Activated CD8-positive, alpha-beta memory T cell treated with anti-CD3 and anti-CD28 coated beads for 1 hour (primary cell): ENCODE measurements at regions not wholly inside any gene's neighbourhood (a gene's known extent, or its start where the extent isn't known, plus 50 kb on each side); places are given as distances from the start of the nearest gene placed in this dataset.

Experiments used
- DNase-seq, 2 donors: peaks; one replicate each; pipeline ENCODE4 v3.0.0-alpha.2; 2020; ENCODE audit warnings: low read depth in 1 of 2; ENCODE audit errors: extremely low read depth in 1 of 2

GRCh38 chr10:69684020-69684980, 54.3 kb downstream of the FAM241B start:
- no peak for DNase-seq

DNA sequence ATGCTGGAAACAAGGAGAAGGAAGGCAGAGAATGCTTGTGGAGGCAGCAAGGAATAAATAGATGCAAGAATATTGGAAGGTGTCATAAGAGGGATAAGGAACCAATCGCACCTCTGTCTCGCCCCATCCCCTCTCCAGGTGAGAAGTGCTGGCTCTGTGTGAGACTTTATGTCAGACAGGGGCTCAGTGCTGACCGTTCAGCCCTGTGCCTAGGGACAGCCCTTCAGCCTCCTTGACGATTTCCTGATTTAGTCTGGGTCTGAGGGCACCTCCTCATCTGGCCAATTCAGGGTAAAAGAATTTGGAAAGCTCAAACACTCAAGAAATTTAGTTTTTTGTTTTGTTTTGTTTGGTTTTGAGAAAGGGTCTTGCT, 54.9 kb downstream of the FAM241B start:
- no peak for DNase-seq

DNA sequence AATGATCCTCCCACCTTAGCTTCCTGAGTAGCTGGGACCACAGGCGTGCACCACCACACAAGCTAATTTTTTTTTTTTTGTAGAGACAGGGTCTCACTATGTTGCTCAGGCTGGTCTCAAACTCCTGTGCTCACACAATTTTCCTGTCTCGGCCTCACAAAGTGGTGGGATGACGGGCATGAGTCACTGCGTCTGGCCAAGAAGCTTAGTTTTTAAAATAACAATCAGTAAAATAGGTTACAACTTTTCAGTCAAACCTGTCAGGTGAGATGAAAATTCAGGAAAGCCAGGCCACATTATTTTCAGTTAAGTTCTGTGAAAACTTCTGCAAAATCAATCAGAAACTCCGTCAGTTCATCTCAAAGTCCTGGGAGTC, 55.4 kb downstream of the FAM241B start:
- no peak for DNase-seq

DNA sequence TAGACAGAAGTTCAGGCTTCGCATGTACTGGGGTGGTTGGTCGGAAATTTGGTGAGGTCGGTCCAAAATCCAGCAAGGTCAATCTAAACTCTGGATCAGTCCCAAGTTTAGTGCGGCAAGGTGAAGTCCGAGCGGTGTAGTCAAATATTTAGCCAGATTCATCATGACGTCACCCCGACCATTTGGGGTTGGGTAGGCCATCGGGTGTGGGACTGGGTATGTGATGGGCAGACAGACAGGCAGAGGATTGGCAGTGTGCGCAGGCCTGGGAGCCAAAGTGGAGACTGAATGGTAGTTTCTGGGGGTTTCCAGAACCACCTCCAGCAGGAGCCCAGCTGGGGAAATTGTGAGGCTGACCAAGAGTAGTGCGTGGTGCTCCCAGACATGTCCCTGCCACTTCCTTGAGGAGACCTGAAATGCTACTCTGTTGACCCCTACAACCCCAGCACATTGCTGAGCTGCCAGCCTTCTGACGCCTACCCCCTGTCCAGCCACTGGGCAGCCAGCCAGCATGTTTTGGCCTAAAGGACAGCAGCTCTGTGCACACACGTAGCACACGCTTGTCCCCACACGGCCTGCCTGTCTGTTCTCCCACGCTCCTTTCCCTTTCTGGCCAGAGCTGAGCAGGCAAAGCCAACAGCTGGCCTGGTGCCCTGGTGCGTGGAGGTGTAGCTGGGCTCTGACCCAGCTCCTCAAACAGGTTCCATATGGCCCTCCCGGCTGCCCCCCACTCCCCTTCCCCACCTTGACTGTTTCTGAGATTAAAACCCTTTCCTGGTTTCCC, 55.9 kb downstream of the FAM241B start:
- DNase-seq, result no peak

- DNase-seq, result no peak
Observed at GRCh38 chr10:69686866-69687265, 56.8 kb downstream of the FAM241B start.

- no peak for DNase-seq
Observed at GRCh38 chr10:69687426-69687825, 57.4 kb downstream of the FAM241B start.

DNA sequence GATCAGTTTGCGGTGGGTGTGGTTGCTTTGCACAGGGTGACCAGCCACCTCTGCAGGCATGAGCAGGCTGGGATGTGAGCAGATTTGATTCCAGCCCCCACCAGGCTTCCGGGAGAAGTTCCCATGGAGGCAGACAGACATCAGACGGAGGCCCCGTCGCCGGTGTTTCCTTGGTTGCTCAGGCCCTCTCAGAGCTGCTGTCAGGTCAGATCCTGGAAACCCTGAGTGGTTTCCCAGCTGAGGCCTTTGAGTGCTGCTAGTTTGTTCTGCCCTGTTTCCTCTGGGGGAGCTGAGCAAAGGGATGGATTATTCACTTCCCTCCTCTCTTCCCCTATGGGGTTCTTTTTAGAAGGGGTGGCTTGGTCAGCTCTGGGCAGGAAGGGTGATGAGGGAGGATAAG, 62.2 kb downstream of the FAM241B start:
- DNase-seq, result no peak

GRCh38 chr10:69692891-69693290, 62.8 kb downstream of the FAM241B start:
- DNase-seq, result no peak

DNA sequence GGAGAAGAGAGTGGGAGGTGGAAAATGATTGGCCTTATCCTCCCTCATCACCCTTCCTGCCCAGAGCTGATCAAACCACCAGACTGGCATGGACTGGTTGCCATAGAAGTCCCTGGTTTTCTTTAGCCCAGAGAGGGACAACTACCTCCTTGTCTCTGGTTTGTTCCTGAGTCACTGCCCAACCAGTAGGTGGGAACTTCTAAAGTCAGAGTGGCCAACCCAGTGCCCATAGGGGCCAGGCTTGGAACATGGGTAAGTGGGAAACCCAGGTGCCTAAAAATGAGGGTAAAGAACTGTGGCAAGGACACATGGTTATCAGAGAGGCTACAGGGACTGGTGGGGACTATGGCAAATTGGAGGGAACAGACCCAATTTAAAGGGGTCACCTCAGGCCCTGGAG, 63.8 kb downstream of the FAM241B start:
- DNase-seq, result no peak

- DNase-seq, result no peak
Observed at GRCh38 chr10:69696073-69696731, 66.2 kb downstream of the FAM241B start.

- no peak for DNase-seq
Observed at GRCh38 chr10:69697006-69697405, 67.0 kb downstream of the FAM241B start.

DNA sequence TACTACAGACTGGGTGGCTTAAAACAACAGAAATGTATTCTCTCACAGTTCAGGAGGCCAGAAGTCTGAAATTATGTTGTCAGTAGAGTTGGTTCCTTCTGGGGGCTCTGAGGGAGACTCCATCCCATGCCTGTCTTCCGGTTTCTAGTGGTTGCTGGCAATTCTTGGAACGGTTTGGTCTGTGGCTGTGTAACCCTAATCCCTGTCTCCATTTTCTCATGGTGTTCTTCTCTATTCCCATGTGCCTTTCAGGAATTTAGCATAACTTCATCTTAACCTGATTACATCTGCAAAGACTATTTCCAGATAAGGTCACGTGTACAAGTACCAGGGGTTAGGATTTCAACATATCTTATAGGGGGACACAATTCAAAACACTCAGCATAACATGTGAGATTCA, 73.2 kb downstream of the FAM241B start:
- no peak for DNase-seq

DNA sequence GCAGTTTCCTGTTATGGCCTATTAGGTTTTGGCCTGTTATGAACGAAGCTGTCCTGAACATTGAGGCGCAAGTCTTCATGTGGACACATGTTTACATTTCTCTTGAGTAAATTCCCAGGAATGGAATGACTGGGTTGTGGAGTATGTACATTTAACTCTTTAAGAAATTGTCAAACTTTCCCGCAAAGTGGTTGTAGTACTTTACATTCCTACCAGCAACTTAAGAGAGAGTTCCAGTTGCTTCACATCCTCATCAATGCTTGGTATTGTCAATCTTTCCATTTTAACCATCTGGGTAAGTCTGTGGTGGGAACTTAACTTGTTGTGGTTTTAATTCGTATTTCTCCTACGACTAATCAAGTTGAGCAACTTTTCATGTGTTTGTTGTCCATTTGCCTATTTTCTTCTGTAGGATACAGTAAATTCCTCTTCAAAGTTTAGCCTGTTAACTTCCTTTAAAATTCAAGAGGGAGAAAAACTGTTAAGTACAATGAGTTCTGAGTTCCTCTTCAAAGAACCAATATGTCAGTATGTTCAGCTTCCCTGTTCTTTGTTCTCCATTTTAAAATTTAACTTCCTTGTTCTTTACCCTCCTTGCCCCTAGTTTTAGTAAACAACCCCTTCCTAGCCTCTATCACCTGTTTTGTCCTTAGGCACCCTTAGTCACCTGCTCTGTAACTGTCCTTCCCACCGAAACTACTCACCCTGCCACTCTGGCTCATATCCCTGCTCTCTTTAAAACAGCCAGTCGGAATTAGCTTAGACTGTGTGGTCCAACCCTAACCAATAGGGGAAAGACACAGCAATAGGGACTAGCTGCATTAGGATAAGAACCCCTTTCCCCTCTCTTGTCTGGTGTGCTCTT, 74.0 kb downstream of the FAM241B start:
- no peak for DNase-seq

- DNase-seq, result no peak
Observed at GRCh38 chr10:69709366-69709941, 79.4 kb downstream of the FAM241B start.

- no peak for DNase-seq
Observed at GRCh38 chr10:69710008-69710888, 80.2 kb downstream of the FAM241B start.

DNA sequence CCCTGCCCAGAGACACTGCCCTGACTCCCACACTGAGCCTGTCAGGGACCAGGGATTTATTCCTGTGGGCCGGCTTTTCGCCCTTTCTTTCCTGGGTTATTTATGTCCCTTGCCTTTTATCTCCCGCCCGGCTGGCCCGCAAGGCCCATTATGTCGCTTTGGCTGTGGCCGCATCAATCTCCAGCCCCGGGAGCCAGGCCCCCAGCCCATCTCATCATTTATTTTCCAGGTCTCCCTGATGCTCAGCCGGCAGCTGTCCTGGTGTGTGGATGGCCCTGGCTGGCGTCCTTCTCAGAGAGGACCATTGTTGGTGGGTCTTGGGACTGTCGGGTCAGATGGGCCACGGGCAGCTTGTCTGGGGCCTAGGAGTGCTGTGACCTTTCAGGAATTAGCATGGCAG, 82.3 kb downstream of the FAM241B start:
- DNase-seq, result no peak

GRCh38 chr10:69714572-69714971, 84.5 kb downstream of the FAM241B start:
- DNase-seq, result no peak

- no peak for DNase-seq
Observed at GRCh38 chr10:69715156-69715898, 85.3 kb downstream of the FAM241B start.
